ENCODE measurements at regions not wholly inside any gene's neighbourhood (a gene's known extent, or its start where the extent isn't known, plus 50 kb on each side); places are given as distances from the start of the nearest gene placed in this dataset.

- Mint-ChIP-seq H3K27ac (no peak overlapping the region), H3K36me3 (peaks cover 8% of the 10 kb centered on the region), H3K27me3 (ENCODE audit: low read depth in 2 of 2) (no peaks in the 10 kb centered on the region), H3K9me3 (peaks cover 9 to 24% of the 10 kb centered on the region in 2 donors), H3K4me1 (no peaks in the 10 kb centered on the region), H3K4me3 (no peak overlapping the region)
- intact Hi-C loops (cut with micrococcal nuclease): no loop called here
- Histone ChIP-seq H3K4me1 (ENCODE audit: control insufficient read depth, insufficient read depth, low read length) (no peaks in the 10 kb centered on the region), H3K4me3 (ENCODE audit: low read length) (no peak overlapping the region), H3K27ac (ENCODE audit: low read length) (no peak overlapping the region), H3K36me3 (ENCODE audit: control insufficient read depth, insufficient read depth, low read length) (no peaks in the 10 kb centered on the region), H3K9me3 (ENCODE audit: control insufficient read depth, insufficient read depth, low read length) (peaks cover 8% of the 10 kb centered on the region), H3K27me3 (ENCODE audit: control insufficient read depth, insufficient read depth, low read length) (no peaks in the 10 kb centered on the region)
- TF ChIP-seq CTCF (IDR thresholded peaks at IDR 0.05): no peak
- no peak for DNase-seq
- no CpG with 5 or more reads among the region's 1 CpG for WGBS (ENCODE audit: insufficient coverage)
- no peak for ATAC-seq
These were observed 593.8 kb downstream of the LRRIQ3 start for GRCh38 chr1:73604211-73604610.

- Histone ChIP-seq H3K36me3 (ENCODE audit: control insufficient read depth, insufficient read depth, low read length) (no peaks in the 10 kb centered on the region), H3K4me3 (ENCODE audit: low read length) (no peak overlapping the region), H3K4me1 (ENCODE audit: control insufficient read depth, insufficient read depth, low read length) (no peaks in the 10 kb centered on the region), H3K27ac (ENCODE audit: low read length) (no peak overlapping the region), H3K9me3 (ENCODE audit: control insufficient read depth, insufficient read depth, low read length) (no peaks in the 10 kb centered on the region), H3K27me3 (ENCODE audit: control insufficient read depth, insufficient read depth, low read length) (no peaks in the 10 kb centered on the region)
- Mint-ChIP-seq H3K4me1 (no peaks in the 10 kb centered on the region), H3K27me3 (ENCODE audit: low read depth in 2 of 2) (no peaks in the 10 kb centered on the region), H3K27ac (no peak overlapping the region), H3K9me3 (peaks cover 14 to 18% of the 10 kb centered on the region in 2 donors), H3K4me3 (no peak overlapping the region), H3K36me3 (peaks cover 11% of the 10 kb centered on the region)
- intact Hi-C loops (cut with micrococcal nuclease): no loop called here
- WGBS (ENCODE audit: insufficient coverage): 42% methylated on average over 4 of the region's 4 CpGs
- DNase-seq (no peak), ATAC-seq (no peak)
- no peak for TF ChIP-seq CTCF (IDR thresholded peaks at IDR 0.05)
These were observed 604.2 kb downstream of the LRRIQ3 start for GRCh38 chr1:73593804-73594203.

GRCh38 chr1:73593364-73593763, 604.6 kb downstream of the LRRIQ3 start:
- 24% methylated on average over 3 of the region's 3 CpGs for WGBS (ENCODE audit: insufficient coverage)
- Mint-ChIP-seq H3K4me3 (no peak overlapping the region), H3K27me3 (ENCODE audit: low read depth in 2 of 2) (no peaks in the 10 kb centered on the region), H3K36me3 (peaks cover 11% of the 10 kb centered on the region), H3K9me3 (peaks cover 15 to 17% of the 10 kb centered on the region in 2 donors), H3K4me1 (no peaks in the 10 kb centered on the region), H3K27ac (no peak overlapping the region)
- no peaks in the 10 kb centered on the region for H3K4me1 ChIP-seq (ENCODE audit: control insufficient read depth, insufficient read depth, low read length)
- H3K36me3 ChIP-seq (ENCODE audit: control insufficient read depth, insufficient read depth, low read length): no peaks in the 10 kb centered on the region
- no peak overlapping the region for H3K27ac ChIP-seq (ENCODE audit: low read length)
- no peaks in the 10 kb centered on the region for H3K27me3 ChIP-seq (ENCODE audit: control insufficient read depth, insufficient read depth, low read length)
- ATAC-seq: no peak
- H3K4me3 ChIP-seq (ENCODE audit: low read length): no peak overlapping the region
- no peak for DNase-seq
- intact Hi-C loops (cut with micrococcal nuclease): no loop called here
- no peak for TF ChIP-seq CTCF (IDR thresholded peaks at IDR 0.05)
- H3K9me3 ChIP-seq (ENCODE audit: control insufficient read depth, insufficient read depth, low read length): no peaks in the 10 kb centered on the region

GRCh38 chr1:73587080-73587479, 610.9 kb downstream of the LRRIQ3 start:
- Mint-ChIP-seq H3K36me3 (peaks cover 6% of the 10 kb centered on the region), H3K27me3 (ENCODE audit: low read depth in 2 of 2) (no peaks in the 10 kb centered on the region), H3K27ac (no peak overlapping the region), H3K4me1 (no peaks in the 10 kb centered on the region), H3K9me3 (peaks cover 16 to 17% of the 10 kb centered on the region in 2 donors), H3K4me3 (no peak overlapping the region)
- DNase-seq: no peak
- H3K36me3 ChIP-seq (ENCODE audit: control insufficient read depth, insufficient read depth, low read length): no peaks in the 10 kb centered on the region
- intact Hi-C loops (cut with micrococcal nuclease): no loop called here
- no peak overlapping the region for H3K4me3 ChIP-seq (ENCODE audit: low read length)
- no peak for ATAC-seq
- no peaks in the 10 kb centered on the region for H3K27me3 ChIP-seq (ENCODE audit: control insufficient read depth, insufficient read depth, low read length)
- whole genome bisulfite sequencing (ENCODE audit: insufficient coverage): 100% methylated on average over 1 of the region's 1 CpG
- H3K27ac ChIP-seq (ENCODE audit: low read length): no peak overlapping the region
- H3K4me1 ChIP-seq (ENCODE audit: control insufficient read depth, insufficient read depth, low read length): no peaks in the 10 kb centered on the region
- no peak for TF ChIP-seq CTCF (IDR thresholded peaks at IDR 0.05)
- no peaks in the 10 kb centered on the region for H3K9me3 ChIP-seq (ENCODE audit: control insufficient read depth, insufficient read depth, low read length)

Data from natural killer cell (primary cell).